ENCODE measurements at regions not wholly inside any gene's neighbourhood (a gene's known extent, or its start where the extent isn't known, plus 50 kb on each side); places are given as distances from the start of the nearest gene placed in this dataset.

DNA sequence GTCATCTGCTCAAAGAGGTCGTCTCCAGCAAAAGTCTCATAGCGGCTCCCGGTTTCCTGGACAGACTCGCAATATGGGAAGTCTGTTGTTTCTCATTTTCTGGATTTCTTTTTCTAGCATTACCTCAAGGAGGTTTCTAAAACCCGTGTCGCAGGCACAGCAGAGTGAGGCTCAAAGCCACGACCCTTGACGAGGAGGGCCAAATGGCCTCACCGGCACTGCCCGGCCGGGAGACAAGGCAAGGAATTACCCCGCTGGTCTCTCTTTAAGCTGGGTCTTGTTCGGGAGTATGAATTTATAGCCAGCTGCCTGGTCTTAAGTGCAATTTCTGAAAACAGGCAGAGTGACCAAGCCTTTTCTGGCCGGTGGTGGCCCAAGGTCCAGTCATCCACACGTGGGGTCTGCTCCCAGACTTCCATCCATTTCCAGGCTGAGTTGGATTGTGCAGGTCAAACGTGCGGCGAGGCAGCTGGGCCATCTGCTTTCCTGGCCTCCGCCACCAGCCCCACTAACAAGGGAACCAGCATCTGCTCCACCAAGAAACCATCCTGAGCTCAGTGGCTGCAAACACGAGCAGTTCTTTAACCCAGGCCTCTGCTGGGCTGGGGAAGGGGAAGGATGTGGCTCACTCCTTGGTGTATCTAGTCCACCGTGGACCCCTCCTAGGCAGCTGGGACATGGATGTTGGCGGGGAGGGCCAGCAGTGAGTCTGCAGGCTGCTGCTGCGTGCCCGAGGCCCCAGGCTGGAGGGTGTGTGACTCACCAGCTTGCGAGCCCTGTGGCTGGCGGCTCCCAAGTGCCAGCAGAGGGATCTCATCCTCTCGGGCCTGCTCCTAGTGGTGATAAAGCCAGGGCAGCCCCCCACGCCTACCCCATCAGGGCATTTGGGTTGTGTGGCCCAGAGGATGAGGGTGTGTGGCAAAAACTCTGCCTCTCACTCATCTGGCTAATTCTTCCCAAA lies 55.6 kb upstream of the COL5A1 start:
- TF ChIP-seq, protein P1, sequence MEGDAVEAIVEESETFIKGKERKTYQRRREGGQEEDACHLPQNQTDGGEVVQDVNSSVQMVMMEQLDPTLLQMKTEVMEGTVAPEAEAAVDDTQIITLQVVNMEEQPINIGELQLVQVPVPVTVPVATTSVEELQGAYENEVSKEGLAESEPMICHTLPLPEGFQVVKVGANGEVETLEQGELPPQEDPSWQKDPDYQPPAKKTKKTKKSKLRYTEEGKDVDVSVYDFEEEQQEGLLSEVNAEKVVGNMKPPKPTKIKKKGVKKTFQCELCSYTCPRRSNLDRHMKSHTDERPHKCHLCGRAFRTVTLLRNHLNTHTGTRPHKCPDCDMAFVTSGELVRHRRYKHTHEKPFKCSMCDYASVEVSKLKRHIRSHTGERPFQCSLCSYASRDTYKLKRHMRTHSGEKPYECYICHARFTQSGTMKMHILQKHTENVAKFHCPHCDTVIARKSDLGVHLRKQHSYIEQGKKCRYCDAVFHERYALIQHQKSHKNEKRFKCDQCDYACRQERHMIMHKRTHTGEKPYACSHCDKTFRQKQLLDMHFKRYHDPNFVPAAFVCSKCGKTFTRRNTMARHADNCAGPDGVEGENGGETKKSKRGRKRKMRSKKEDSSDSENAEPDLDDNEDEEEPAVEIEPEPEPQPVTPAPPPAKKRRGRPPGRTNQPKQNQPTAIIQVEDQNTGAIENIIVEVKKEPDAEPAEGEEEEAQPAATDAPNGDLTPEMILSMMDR (IDR thresholded peaks at IDR 0.05) = no peak
- TF ChIP-seq POLR2AphosphoS5 (IDR thresholded peaks at IDR 0.05; ENCODE audit: insufficient read depth in 1 of 2, low read depth in 1 of 2) = no peak

All from vagina (tissue), 2 donors.